Pancreas (tissue), 10 donors: ENCODE measurements at regions not wholly inside any gene's neighbourhood (a gene's known extent, or its start where the extent isn't known, plus 50 kb on each side); places are given as distances from the start of the nearest gene placed in this dataset.
A peak's percentile ranks its signal among the peaks of the same experiment; 100 is the strongest.

Experiments used
- ATAC-seq, 4 donors: fragments of 200-7000 bp; cut with Tn5 transposase; one replicate each; pipeline versions ENCODE4 v1.8.0 to v1.9.1; 2020; ENCODE audit warnings: mild to moderate bottlenecking in 4 of 4, moderate library complexity in 4 of 4
- DNase-seq, 6 donors: peaks; one replicate each; pipeline ENCODE4 v3.0.0-alpha.2; 2020
- FAIRE-seq: peaks from 2 replicates; lab custom pipeline; 2012; peaks lifted over from hg19 to GRCh38; lab: Jason Lieb, UNC
- H3K27ac ChIP-seq, 4 donors: fragments of 200-600 bp; sonication (generic); 1 replicate in 3 of 4; 2 replicates in 1 of 4; pipeline versions ENCODE4 v1.5.0 to v1.8.0; 2020
- H3K27me3 ChIP-seq, 4 donors: fragments of 200-600 bp; one replicate each; pipeline ENCODE4 v1.8.0; 2021
- H3K36me3 ChIP-seq, 3 donors: fragments of 200-600 bp; sonication (generic) in 1 of 3; one replicate each; pipeline versions ENCODE4 v1.5.0 to v1.8.0; 2020 to 2021
- H3K4me1 ChIP-seq, 3 donors: fragments of 200-600 bp; one replicate each; pipeline ENCODE4 v1.8.0; 2021
- H3K4me3 ChIP-seq, 4 donors: fragments of 200-600 bp; sonication (generic) in 2 of 4; one replicate each; pipeline versions ENCODE4 v1.5.0 to v1.8.0; 2020 to 2021
- H3K9me3 ChIP-seq, 4 donors: fragments of 200-600 bp; one replicate each; pipeline ENCODE4 v1.8.0; 2021
- WGBS, 2 donors: extraction: QIAGEN DNeasy Blood & Tissue Kit; methylation state at CpG; one replicate each; pipeline ENCODE4 v1.1.7; 2013; 5-methylcytosine and 5-hydroxymethylcytosine counted together
- intact Hi-C, 3 donors: fragments of 100-400 bp; cut with DNase I; formaldehyde crosslinking; loops; one replicate each; pipeline versions ENCODE4 v1.11.1 to v1.14.2; 2022
- TF ChIP-seq, protein P1 (sequence below), 4 donors: fragments of 200-600 bp; sonication (generic) in 3 of 4; IDR thresholded peaks; one replicate each; pipeline versions ENCODE4 v1.5.0 to v1.8.0; 2021; ENCODE audit warnings: antibody characterized with exemption in 4 of 4
- donor health status: healthy with polysubstance abuse.
- donor health status: DM: no; HTN: no; CAD: no; lungs with moderate emphysema.
- donor health status: DM: no; HTN: no; CAD: no.
- donor health status: control.
- donor health status: control.
- donor health status: Bipolar disorder and iron deficiency.
- donor health status: DM: yes; HTN: yes; CAD: no.
- donor health status: DM: no; HTN: no; CAD: no.
- donor health status: DM: no; HTN: no; CAD: no.
- donor health status: DM: yes; HTN: yes; CAD: no.

- DNase-seq, result peak in 5 of 6 donors; percentile 8 to 61 (median 47)
- intact Hi-C loops, result no loop called here
- Histone ChIP-seq H3K27ac (no peak overlapping the region), H3K4me3 (no peak overlapping the region), H3K27me3 (no peaks in the 10 kb centered on the region), H3K4me1 (no peaks in the 10 kb centered on the region), H3K36me3 (no peaks in the 10 kb centered on the region), H3K9me3 (no peaks in the 10 kb centered on the region)
- FAIRE-seq, result no peak
- ATAC-seq, result peak; percentile 25 to 53 (median 48)
- 13 to 20% methylated on average over 18 of the region's 18 CpGs for WGBS, 2 donors
- TF ChIP-seq, protein P1, sequence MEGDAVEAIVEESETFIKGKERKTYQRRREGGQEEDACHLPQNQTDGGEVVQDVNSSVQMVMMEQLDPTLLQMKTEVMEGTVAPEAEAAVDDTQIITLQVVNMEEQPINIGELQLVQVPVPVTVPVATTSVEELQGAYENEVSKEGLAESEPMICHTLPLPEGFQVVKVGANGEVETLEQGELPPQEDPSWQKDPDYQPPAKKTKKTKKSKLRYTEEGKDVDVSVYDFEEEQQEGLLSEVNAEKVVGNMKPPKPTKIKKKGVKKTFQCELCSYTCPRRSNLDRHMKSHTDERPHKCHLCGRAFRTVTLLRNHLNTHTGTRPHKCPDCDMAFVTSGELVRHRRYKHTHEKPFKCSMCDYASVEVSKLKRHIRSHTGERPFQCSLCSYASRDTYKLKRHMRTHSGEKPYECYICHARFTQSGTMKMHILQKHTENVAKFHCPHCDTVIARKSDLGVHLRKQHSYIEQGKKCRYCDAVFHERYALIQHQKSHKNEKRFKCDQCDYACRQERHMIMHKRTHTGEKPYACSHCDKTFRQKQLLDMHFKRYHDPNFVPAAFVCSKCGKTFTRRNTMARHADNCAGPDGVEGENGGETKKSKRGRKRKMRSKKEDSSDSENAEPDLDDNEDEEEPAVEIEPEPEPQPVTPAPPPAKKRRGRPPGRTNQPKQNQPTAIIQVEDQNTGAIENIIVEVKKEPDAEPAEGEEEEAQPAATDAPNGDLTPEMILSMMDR (IDR thresholded peaks at IDR 0.05), result no peak
Measured at GRCh38 chr7:35465791-35466336, 212.0 kb upstream of the TBX20 start.

DNA sequence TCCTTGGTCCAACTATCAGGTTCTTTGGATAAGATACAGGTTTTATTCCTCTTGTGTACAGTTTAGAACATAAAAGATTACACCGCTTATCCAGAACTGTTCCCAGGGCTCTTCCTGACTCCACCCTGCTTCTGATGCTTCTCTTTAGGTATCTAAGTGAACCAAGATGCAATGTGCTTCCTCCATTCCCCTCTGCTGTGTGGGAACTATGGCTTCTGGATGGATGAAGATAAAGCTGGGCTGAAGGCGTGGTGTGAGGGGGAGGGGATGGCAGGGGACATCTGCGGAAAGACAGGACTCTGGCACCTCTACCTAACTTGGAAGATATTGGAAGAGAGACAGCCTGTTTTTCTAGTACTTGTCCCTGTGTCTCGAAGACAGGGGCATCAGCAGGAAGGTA lies 209.9 kb upstream of the TBX20 start:
- Histone ChIP-seq H3K36me3 (no peaks in the 10 kb centered on the region), H3K4me3 (no peak overlapping the region), H3K9me3 (no peaks in the 10 kb centered on the region), H3K27ac (no peak overlapping the region), H3K27me3 (no peaks in the 10 kb centered on the region), H3K4me1 (no peaks in the 10 kb centered on the region)
- DNase-seq (no peak), ATAC-seq (no peak), FAIRE-seq (no peak)
- intact Hi-C loops, result no loop called here
- TF ChIP-seq, protein P1 (IDR thresholded peaks at IDR 0.05), result no peak
- 56 to 71% methylated on average over 4 of the region's 4 CpGs for WGBS, 2 donors

DNA sequence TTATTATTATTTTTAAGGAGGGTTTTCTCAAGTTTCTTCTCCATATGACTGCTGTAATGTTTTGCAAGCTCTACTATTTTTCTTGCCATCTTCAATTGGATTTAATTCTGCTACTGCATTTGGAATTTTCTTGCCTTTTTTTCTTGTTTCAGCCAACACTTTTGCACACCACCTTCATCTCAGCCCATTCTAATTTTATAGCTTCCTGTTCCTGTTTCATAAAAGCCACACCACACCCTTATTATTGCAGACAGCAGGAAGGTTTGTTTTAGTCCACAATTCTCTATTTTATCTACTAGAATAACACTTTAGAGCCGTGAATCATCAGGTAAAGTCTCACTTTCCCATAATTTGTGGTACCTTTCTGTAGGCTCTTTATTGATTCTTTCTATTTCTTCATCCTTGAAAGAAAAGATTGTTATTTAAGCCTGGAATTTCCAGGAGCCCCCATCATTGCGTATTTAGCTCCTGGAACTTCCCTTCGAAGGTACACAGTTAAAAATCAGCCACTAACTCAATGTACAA lies 209.3 kb upstream of the TBX20 start:
- WGBS, 2 donors, result 55 to 60% methylated on average over 3 of the region's 3 CpGs
- no peaks in the 10 kb centered on the region for H3K27me3 ChIP-seq
- H3K27ac ChIP-seq, result no peak overlapping the region
- no peak for DNase-seq
- no peak overlapping the region for H3K4me3 ChIP-seq
- no peak for FAIRE-seq
- intact Hi-C loops, result no loop called here
- no peak for ATAC-seq
- no peaks in the 10 kb centered on the region for H3K9me3 ChIP-seq
- H3K36me3 ChIP-seq, result no peaks in the 10 kb centered on the region
- TF ChIP-seq, protein P1 (IDR thresholded peaks at IDR 0.05), result no peak
- H3K4me1 ChIP-seq, result no peaks in the 10 kb centered on the region

- peak overlapping the region in 1 of 4 donors; percentile 30 for H3K4me3 ChIP-seq
- TF ChIP-seq, protein P1 (IDR thresholded peaks at IDR 0.05), result no peak
- 13% methylated on average over 58 of the region's 58 CpGs for WGBS, 2 donors
- FAIRE-seq (no peak), DNase-seq (peak in 2 of 6 donors; percentile 54 to 57), ATAC-seq (no peak)
- H3K36me3 ChIP-seq, result no peaks in the 10 kb centered on the region
- peaks cover 0 to 9% (median 2%) of the 10 kb centered on the region in 4 donors for H3K27me3 ChIP-seq
- intact Hi-C loops, result no loop called here
- H3K4me1 ChIP-seq, result no peaks in the 10 kb centered on the region
- no peaks in the 10 kb centered on the region for H3K9me3 ChIP-seq
- H3K27ac ChIP-seq, result no peak overlapping the region
Measured at GRCh38 chr7:35454575-35455385, 200.9 kb upstream of the TBX20 start.
